Brain microvascular endothelial cell (primary cell): ENCODE measurements at regions not wholly inside any gene's neighbourhood (a gene's known extent, or its start where the extent isn't known, plus 50 kb on each side); places are given as distances from the start of the nearest gene placed in this dataset.

Experiments
- DNase-seq: peaks from one replicate; pipeline ENCODE4 v3.0.0-alpha.2; 2020
- H3K27ac ChIP-seq: fragments of 250-450 bp; sonication (Bioruptor Pico); 2 replicates; pipeline ENCODE4 v1.5.1; 2020; ENCODE audit warnings: mild to moderate bottlenecking, moderate library complexity
- H3K27me3 ChIP-seq: fragments of 250-450 bp; sonication (Bioruptor Pico); replicated peaks from 2 replicates; pipeline ENCODE4 v1.5.1; 2020; ENCODE audit warnings: mild to moderate bottlenecking
- H3K36me3 ChIP-seq: fragments of 250-450 bp; sonication (Bioruptor Pico); replicated peaks from 2 replicates; pipeline ENCODE4 v1.5.1; 2020; ENCODE audit warnings: mild to moderate bottlenecking
- H3K4me3 ChIP-seq: 2 replicates; pipeline ENCODE4 v1.5.1; 2011; ENCODE audit warnings: low read depth, mild to moderate bottlenecking, control low read depth, low read length, moderate library complexity
- in situ Hi-C: cut with HindIII; loops from 2 replicates; pipeline ENCODE4 v1.10.0; 2017; ENCODE audit warnings: low sequenced_read_pairs, low pct_ligation_motif_present
- TF ChIP-seq, protein P1 (sequence below): IDR thresholded peaks from 2 replicates; pipeline ENCODE4 v1.5.1; 2011; ENCODE audit warnings: low read depth, mild to moderate bottlenecking, moderate library complexity, low read length, control low read depth, inconsistent platforms; ENCODE audit errors: missing control alignments

GRCh38 chr1:10914056-10914455, 98.4 kb upstream of the TARDBP start:
- in situ Hi-C loops = no loop called here
- Histone ChIP-seq H3K27me3 (peaks cover 17% of the 10 kb centered on the region), H3K4me3 (no peak overlapping the region), H3K27ac (no peak overlapping the region), H3K36me3 (no peaks in the 10 kb centered on the region)
- TF ChIP-seq, protein P1, sequence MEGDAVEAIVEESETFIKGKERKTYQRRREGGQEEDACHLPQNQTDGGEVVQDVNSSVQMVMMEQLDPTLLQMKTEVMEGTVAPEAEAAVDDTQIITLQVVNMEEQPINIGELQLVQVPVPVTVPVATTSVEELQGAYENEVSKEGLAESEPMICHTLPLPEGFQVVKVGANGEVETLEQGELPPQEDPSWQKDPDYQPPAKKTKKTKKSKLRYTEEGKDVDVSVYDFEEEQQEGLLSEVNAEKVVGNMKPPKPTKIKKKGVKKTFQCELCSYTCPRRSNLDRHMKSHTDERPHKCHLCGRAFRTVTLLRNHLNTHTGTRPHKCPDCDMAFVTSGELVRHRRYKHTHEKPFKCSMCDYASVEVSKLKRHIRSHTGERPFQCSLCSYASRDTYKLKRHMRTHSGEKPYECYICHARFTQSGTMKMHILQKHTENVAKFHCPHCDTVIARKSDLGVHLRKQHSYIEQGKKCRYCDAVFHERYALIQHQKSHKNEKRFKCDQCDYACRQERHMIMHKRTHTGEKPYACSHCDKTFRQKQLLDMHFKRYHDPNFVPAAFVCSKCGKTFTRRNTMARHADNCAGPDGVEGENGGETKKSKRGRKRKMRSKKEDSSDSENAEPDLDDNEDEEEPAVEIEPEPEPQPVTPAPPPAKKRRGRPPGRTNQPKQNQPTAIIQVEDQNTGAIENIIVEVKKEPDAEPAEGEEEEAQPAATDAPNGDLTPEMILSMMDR = no peak
- no peak for DNase-seq

DNA sequence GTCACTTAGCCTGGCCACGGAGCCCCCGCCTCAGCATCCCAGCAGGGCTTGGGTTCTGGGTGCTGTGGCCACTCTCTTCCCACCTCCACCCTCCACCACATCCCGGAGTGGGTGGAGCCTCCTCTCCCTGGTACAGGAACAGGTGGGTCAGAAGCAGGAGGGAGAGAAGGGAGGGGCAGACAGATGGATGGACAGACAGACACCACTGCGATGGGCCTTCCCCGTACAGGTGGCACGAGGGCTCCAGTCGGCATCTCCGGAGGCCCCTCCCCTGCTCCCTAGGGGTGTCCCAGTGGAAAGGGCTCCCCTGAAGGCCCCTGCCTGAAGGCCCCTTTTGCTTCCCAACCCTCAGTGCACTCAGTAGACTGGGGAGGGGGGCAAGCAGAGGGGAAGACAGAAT, 96.9 kb upstream of the TARDBP start:
- H3K27ac ChIP-seq = no peak overlapping the region
- no peak for DNase-seq
- TF ChIP-seq, protein P1 = no peak
- no peak overlapping the region for H3K4me3 ChIP-seq
- no peaks in the 10 kb centered on the region for H3K36me3 ChIP-seq
- H3K27me3 ChIP-seq = peaks cover 14% of the 10 kb centered on the region
- in situ Hi-C loops = no loop called here

- H3K36me3 ChIP-seq = no peaks in the 10 kb centered on the region
- in situ Hi-C loops = no loop called here
- TF ChIP-seq, protein P1 = no peak
- no peak for DNase-seq
- H3K27ac ChIP-seq = no peak overlapping the region
- H3K27me3 ChIP-seq = peaks cover 14% of the 10 kb centered on the region
- H3K4me3 ChIP-seq = no peak overlapping the region
Observed at GRCh38 chr1:10916311-10916710, 96.1 kb upstream of the TARDBP start.

GRCh38 chr1:10916991-10917390, 95.5 kb upstream of the TARDBP start:
- H3K27ac ChIP-seq = no peak overlapping the region
- in situ Hi-C loops = no loop called here
- TF ChIP-seq, protein P1 = no peak
- no peak for DNase-seq
- H3K36me3 ChIP-seq = no peaks in the 10 kb centered on the region
- peaks cover 14% of the 10 kb centered on the region for H3K27me3 ChIP-seq
- no peak overlapping the region for H3K4me3 ChIP-seq

DNA sequence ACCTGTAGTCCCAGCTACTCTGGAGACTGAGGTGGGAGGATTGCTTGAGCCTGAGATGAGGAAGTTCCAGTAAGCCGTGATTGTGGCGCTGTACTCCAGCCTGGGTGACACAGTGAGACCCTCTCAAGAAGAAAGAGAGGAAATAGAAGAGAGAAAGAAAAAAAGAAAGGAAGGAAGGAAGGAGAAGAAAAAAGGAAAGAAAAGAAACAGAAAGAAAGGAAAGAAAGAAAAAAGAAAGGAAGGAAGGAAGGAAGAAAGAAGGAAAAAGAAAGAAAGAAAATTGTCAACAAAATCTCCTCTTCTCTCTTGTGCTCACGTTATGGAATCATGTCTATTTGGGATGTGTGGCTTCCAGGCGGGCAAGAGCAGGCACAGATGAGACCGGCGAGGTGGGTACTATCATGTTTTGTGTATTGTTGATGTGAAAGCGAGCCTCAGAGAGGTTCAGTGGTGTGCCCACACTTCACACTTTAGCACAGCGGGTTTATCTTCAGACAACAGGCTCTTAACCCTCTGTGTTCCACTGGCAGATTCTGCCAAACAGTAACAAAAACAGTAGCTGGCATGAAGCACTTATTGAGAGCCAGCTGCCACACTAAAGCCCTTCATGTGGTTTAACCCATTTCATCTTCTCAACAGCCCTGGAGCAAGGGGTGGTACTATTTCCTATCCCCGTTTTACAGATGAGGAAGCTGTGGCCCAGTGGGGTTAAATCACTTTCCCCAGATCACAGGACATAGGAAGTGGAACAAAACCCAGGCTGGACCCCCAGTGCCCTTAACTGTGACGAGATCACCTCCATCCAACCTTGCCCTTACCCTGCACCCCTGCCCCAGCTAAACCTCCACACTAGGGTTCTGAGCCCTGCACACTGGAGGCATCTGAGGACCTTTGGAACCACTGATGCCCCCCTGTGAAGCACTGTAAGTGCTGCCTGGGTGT, 94.7 kb upstream of the TARDBP start:
- Histone ChIP-seq H3K4me3 (no peak overlapping the region), H3K27me3 (peaks cover 14% of the 10 kb centered on the region), H3K36me3 (no peaks in the 10 kb centered on the region), H3K27ac (no peak overlapping the region)
- TF ChIP-seq, protein P1 = no peak
- no peak for DNase-seq
- in situ Hi-C loops = no loop called here
